Activated naive CD4-positive, alpha-beta T cell treated with anti-CD3 and anti-CD28 coated beads for 36 hours (primary cell): ENCODE measurements at regions not wholly inside any gene's neighbourhood (a gene's known extent, or its start where the extent isn't known, plus 50 kb on each side); places are given as distances from the start of the nearest gene placed in this dataset.

ENCODE experiments used
- CTCF ChIA-PET: fragments of 350-600 bp; sonication (Branson Sonifier 250); formaldehyde crosslinking; loops from one replicate; lab custom pipeline; 2021; ENCODE audit warnings: antibody characterized with exemption; lab: Charles Lee
- DNase-seq: peaks from one replicate; pipeline ENCODE4 v3.0.0-alpha.2; 2020
- H3K27ac Mint-ChIP-seq: one replicate; pipeline ENCODE4 v1.8.0; 2021; ENCODE audit warnings: mild to moderate bottlenecking, mixed read lengths
- H3K27me3 Mint-ChIP-seq: one replicate; pipeline ENCODE4 v1.8.0; 2021; ENCODE audit warnings: low read depth, mixed read lengths
- H3K36me3 Mint-ChIP-seq: one replicate; pipeline ENCODE4 v1.8.0; 2021; ENCODE audit warnings: low read depth, mixed read lengths
- H3K4me1 Mint-ChIP-seq: one replicate; pipeline ENCODE4 v1.8.0; 2021; ENCODE audit warnings: low read depth, mixed read lengths
- H3K4me3 Mint-ChIP-seq: one replicate; pipeline ENCODE4 v1.8.0; 2021; ENCODE audit warnings: mild to moderate bottlenecking, moderate library complexity, mixed read lengths
- H3K9me3 Mint-ChIP-seq: one replicate; pipeline ENCODE4 v1.8.0; 2021; ENCODE audit warnings: mixed read lengths
- intact Hi-C: fragments of 100-400 bp; cut with micrococcal nuclease; formaldehyde crosslinking; loops from one replicate; pipeline ENCODE4 v1.15.1; 2023

DNA sequence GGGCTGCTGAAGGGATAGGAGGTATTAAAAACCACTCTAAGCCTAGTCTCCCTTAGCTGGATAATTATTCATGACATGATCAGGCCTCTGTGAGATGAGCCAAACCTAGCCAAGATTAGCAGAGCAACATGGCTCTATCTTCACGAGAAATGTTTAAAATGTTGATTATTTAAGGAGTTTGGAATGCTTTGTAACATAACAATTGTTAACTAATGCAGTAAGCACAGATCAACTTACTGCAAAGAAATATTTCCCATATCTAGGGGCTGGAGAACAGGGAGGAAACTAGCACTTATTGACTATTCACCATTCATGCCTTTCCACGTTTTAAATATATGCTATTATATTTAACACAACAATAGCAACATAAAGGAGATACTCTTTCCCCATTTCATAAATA lies 833.7 kb upstream of the CHAC2 start:
- Mint-ChIP-seq H3K27me3 (no peaks in the 10 kb centered on the region), H3K36me3 (no peaks in the 10 kb centered on the region), H3K4me3 (no peak overlapping the region), H3K27ac (no peak overlapping the region), H3K9me3 (peaks cover 5% of the 10 kb centered on the region), H3K4me1 (no peaks in the 10 kb centered on the region)
- CTCF ChIA-PET, result no interaction called here
- DNase-seq, result no peak
- intact Hi-C loops, result no loop called here

DNA sequence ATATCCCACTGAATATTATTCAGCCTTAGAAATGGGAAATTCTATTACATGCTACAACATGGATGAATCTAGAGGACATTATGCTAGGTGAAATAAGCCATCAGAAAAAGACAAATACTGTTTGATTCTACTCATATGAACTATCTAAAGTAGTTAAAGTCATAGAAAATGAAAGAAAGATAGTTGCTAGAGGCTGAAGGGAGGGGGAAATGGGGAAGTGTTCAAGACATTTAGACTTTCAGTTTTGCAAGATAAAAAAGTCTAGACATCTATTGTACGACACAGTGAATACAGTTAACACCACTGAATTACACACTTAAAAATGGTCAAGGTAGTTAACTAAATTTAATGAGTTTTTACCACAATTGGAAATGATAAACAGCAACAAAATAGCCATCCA lies 835.9 kb upstream of the CHAC2 start:
- Mint-ChIP-seq H3K27me3 (no peaks in the 10 kb centered on the region), H3K36me3 (no peaks in the 10 kb centered on the region), H3K4me1 (no peaks in the 10 kb centered on the region), H3K9me3 (peaks cover 7% of the 10 kb centered on the region), H3K27ac (no peak overlapping the region), H3K4me3 (no peak overlapping the region)
- CTCF ChIA-PET, result no interaction called here
- intact Hi-C loops, result no loop called here
- no peak for DNase-seq

- no peaks in the 10 kb centered on the region for H3K4me1 Mint-ChIP-seq
- H3K27ac Mint-ChIP-seq, result no peak overlapping the region
- no peaks in the 10 kb centered on the region for H3K27me3 Mint-ChIP-seq
- H3K9me3 Mint-ChIP-seq, result peaks cover 10% of the 10 kb centered on the region
- CTCF ChIA-PET, result no interaction called here
- no peak overlapping the region for H3K4me3 Mint-ChIP-seq
- DNase-seq, result no peak
- H3K36me3 Mint-ChIP-seq, result no peaks in the 10 kb centered on the region
- intact Hi-C loops, result no loop called here
These were observed 838.2 kb upstream of the CHAC2 start for GRCh38 chr2:52929412-52929811.

DNA sequence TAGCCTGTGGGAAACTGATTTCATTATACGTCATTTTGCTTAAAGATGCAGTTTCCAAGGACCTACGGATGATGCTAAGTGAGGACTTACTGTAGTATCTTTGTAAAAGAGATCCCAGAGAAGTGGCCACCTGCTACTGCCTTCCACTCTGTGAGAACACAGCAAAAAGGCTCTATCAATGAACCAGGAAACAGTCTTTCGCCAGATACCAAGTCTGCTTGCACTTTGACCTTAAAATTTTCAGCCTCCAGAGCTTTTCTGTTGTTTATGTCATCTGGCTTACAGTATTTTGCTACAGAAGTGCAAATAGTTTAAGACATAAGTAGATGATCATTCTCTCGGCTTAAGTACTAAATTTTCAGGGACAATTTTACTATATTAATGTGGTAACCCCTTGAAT lies 847.9 kb upstream of the CHAC2 start:
- CTCF ChIA-PET, result no interaction called here
- DNase-seq, result no peak
- no peaks in the 10 kb centered on the region for H3K36me3 Mint-ChIP-seq
- no peak overlapping the region for H3K27ac Mint-ChIP-seq
- no peaks in the 10 kb centered on the region for H3K4me1 Mint-ChIP-seq
- peaks cover 5% of the 10 kb centered on the region for H3K9me3 Mint-ChIP-seq
- H3K27me3 Mint-ChIP-seq, result no peaks in the 10 kb centered on the region
- no peak overlapping the region for H3K4me3 Mint-ChIP-seq
- intact Hi-C loops, result no loop called here

GRCh38 chr2:52918551-52918950 lies 849.1 kb upstream of the CHAC2 start:
- CTCF ChIA-PET, result no interaction called here
- DNase-seq, result no peak
- no peak overlapping the region for H3K27ac Mint-ChIP-seq
- H3K36me3 Mint-ChIP-seq, result no peaks in the 10 kb centered on the region
- H3K27me3 Mint-ChIP-seq, result no peaks in the 10 kb centered on the region
- no peak overlapping the region for H3K4me3 Mint-ChIP-seq
- H3K4me1 Mint-ChIP-seq, result no peaks in the 10 kb centered on the region
- H3K9me3 Mint-ChIP-seq, result peaks cover 5% of the 10 kb centered on the region
- intact Hi-C loops, result no loop called here

DNA sequence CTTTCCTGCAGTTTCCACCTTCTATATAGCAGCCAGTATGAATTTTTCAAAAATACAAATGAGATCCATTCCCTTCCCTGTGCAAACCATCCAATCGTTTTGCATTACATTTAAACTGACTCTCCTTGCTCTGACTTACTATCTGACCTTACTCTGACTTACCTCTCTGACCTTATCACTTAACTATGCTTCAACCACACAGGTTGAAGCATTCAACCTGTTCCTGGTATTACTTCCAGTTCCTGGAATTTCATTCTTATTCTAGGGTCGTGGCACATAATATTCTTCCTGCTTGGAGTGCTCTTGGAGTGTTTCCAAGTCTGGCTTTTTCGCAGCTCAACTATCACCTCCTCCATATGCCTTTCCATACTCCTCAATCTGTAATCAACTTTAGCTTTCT lies 850.6 kb upstream of the CHAC2 start:
- intact Hi-C loops, result no loop called here
- Mint-ChIP-seq H3K4me1 (no peaks in the 10 kb centered on the region), H3K9me3 (peaks cover 5% of the 10 kb centered on the region), H3K4me3 (no peak overlapping the region), H3K27me3 (no peaks in the 10 kb centered on the region), H3K27ac (no peak overlapping the region), H3K36me3 (no peaks in the 10 kb centered on the region)
- DNase-seq, result no peak
- CTCF ChIA-PET, result interaction anchor here (0.5 kb wide), 1 partner anchor 351 kb away, joined by 3 read pairs; no protein-coding TSS in a partner anchor

GRCh38 chr2:52904355-52904891 lies 863.2 kb upstream of the CHAC2 start:
- Mint-ChIP-seq H3K36me3 (no peaks in the 10 kb centered on the region), H3K27ac (no peak overlapping the region), H3K9me3 (peaks cover 14% of the 10 kb centered on the region), H3K27me3 (no peaks in the 10 kb centered on the region), H3K4me1 (no peaks in the 10 kb centered on the region), H3K4me3 (no peak overlapping the region)
- CTCF ChIA-PET, result no interaction called here
- intact Hi-C loops, result no loop called here
- DNase-seq, result no peak

- no peak overlapping the region for H3K27ac Mint-ChIP-seq
- DNase-seq, result no peak
- intact Hi-C loops, result no loop called here
- no peak overlapping the region for H3K4me3 Mint-ChIP-seq
- CTCF ChIA-PET, result no interaction called here
- H3K9me3 Mint-ChIP-seq, result peaks cover 27% of the 10 kb centered on the region
- no peaks in the 10 kb centered on the region for H3K27me3 Mint-ChIP-seq
- H3K36me3 Mint-ChIP-seq, result no peaks in the 10 kb centered on the region
- H3K4me1 Mint-ChIP-seq, result no peaks in the 10 kb centered on the region
These were observed 870.0 kb upstream of the CHAC2 start for GRCh38 chr2:52897511-52898044.

DNA sequence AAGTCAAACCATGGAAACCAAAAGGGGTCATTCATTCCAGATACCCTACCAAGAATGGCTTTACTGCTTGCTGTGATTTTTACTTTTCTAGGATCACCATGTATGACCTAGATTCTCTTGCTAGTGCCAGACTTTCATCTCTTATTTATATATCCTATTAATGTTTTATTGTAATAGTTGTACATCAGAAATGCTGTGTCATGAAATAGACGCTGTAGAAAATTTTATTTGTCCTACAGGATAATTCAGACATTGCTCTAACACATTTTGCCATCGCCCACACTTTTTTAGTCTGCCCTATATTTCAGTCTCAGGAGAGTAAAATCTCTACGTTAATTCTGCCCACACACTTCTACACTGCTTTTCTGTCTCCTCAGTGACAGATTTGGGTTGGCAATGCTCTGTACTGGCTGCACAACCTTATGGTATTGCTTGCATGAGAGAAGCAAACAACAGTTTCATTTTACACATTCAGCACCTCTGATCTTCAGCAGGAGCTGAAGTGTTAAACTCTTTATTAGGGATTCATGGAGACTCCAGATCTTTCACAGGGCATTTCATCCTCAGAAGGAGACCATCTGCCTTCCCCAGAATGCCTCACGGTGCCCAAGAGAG lies 871.8 kb upstream of the CHAC2 start:
- CTCF ChIA-PET, result no interaction called here
- Mint-ChIP-seq H3K27me3 (no peaks in the 10 kb centered on the region), H3K36me3 (no peaks in the 10 kb centered on the region), H3K4me3 (no peak overlapping the region), H3K27ac (no peak overlapping the region), H3K9me3 (peaks cover 24% of the 10 kb centered on the region), H3K4me1 (no peaks in the 10 kb centered on the region)
- intact Hi-C loops, result no loop called here
- DNase-seq, result no peak

- CTCF ChIA-PET, result no interaction called here
These were observed 881.0 kb upstream of the CHAC2 start for GRCh38 chr2:52886556-52886955.

GRCh38 chr2:52884761-52885352 lies 882.7 kb upstream of the CHAC2 start:
- no peak for DNase-seq
- Mint-ChIP-seq H3K27ac (no peak overlapping the region), H3K4me3 (no peak overlapping the region), H3K27me3 (no peaks in the 10 kb centered on the region), H3K4me1 (no peaks in the 10 kb centered on the region), H3K9me3 (peaks cover 4% of the 10 kb centered on the region), H3K36me3 (no peaks in the 10 kb centered on the region)
- intact Hi-C loops, result no loop called here
- CTCF ChIA-PET, result no interaction called here

More at GRCh38 chr2:52886556-52886955, 881.0 kb upstream of the CHAC2 start:
- Mint-ChIP-seq H3K27ac (no peak overlapping the region), H3K9me3 (peaks cover 6% of the 10 kb centered on the region), H3K36me3 (no peaks in the 10 kb centered on the region), H3K4me1 (no peaks in the 10 kb centered on the region), H3K27me3 (no peaks in the 10 kb centered on the region), H3K4me3 (no peak overlapping the region)
- DNase-seq, result no peak
- intact Hi-C loops, result no loop called here

GRCh38 chr2:52882974-52883373 lies 884.6 kb upstream of the CHAC2 start:
- CTCF ChIA-PET, result interaction anchor here (0.6 kb wide), 1 partner anchor 1713 kb away, joined by 3 read pairs; no protein-coding TSS in a partner anchor
- no peak overlapping the region for H3K27ac Mint-ChIP-seq
- H3K27me3 Mint-ChIP-seq, result no peaks in the 10 kb centered on the region
- H3K4me1 Mint-ChIP-seq, result no peaks in the 10 kb centered on the region
- no peak overlapping the region for H3K4me3 Mint-ChIP-seq
- no peak for DNase-seq
- H3K36me3 Mint-ChIP-seq, result no peaks in the 10 kb centered on the region
- intact Hi-C loops, result no loop called here
- H3K9me3 Mint-ChIP-seq, result peaks cover 2% of the 10 kb centered on the region

- Mint-ChIP-seq H3K9me3 (peaks cover 2% of the 10 kb centered on the region), H3K36me3 (no peaks in the 10 kb centered on the region), H3K4me1 (no peaks in the 10 kb centered on the region), H3K4me3 (no peak overlapping the region), H3K27ac (no peak overlapping the region), H3K27me3 (no peaks in the 10 kb centered on the region)
- no peak for DNase-seq
- CTCF ChIA-PET, result no interaction called here
- intact Hi-C loops, result no loop called here
These were observed 886.0 kb upstream of the CHAC2 start for GRCh38 chr2:52881606-52882005.
